ENCODE measurements at regions not wholly inside any gene's neighbourhood (a gene's known extent, or its start where the extent isn't known, plus 50 kb on each side); places are given as distances from the start of the nearest gene placed in this dataset.

GRCh38 chr5:53766673-53767072 lies 206.2 kb downstream of the NDUFS4 start:
- Histone ChIP-seq H3K4me2 (replicated peaks; ENCODE audit: low read depth, low read length, poor library complexity, severe bottlenecking) (no peak overlapping the region), H3K9me3 (ENCODE audit: control extremely low read depth in 1 of 3, control insufficient read depth in 2 of 3, insufficient read depth in 1 of 3, low read length in 2 of 3) (peaks cover 0 to 5% (median 0%) of the 10 kb centered on the region in 3 donors), H3K9ac (ENCODE audit: low read length) (no peak overlapping the region), H2AFZ (ENCODE audit: insufficient read depth, low read depth, low read length, poor library complexity, severe bottlenecking) (no peak overlapping the region), H3K27ac (ENCODE audit: low read length in 2 of 2) (no peak overlapping the region), H3K36me3 (replicated peaks in 1 of 2; ENCODE audit: control extremely low read depth in 1 of 2, control insufficient read depth in 1 of 2, extremely low read depth in 1 of 2, insufficient read depth in 2 of 2, low read length in 1 of 2) (no peaks in the 10 kb centered on the region), H3K79me2 (ENCODE audit: control insufficient read depth, insufficient read depth, low read length) (no peaks in the 10 kb centered on the region), H3K4me1 (ENCODE audit: control insufficient read depth in 2 of 2, insufficient read depth in 2 of 2, low read length in 2 of 2) (no peaks in the 10 kb centered on the region), H4K20me1 (ENCODE audit: control insufficient read depth, insufficient read depth, low read length, poor library complexity, severe bottlenecking) (no peaks in the 10 kb centered on the region), H3K4me3 (ENCODE audit: control extremely low read depth in 1 of 5, extremely low read depth in 1 of 5, insufficient read depth in 1 of 5, low read depth in 2 of 5, low read length in 4 of 5) (no peak overlapping the region), H3K27me3 (replicated peaks in 1 of 4; ENCODE audit: control extremely low read depth in 1 of 4, control insufficient read depth in 3 of 4, insufficient read depth in 4 of 4, low read length in 3 of 4) (peaks cover 0 to 1% (median 0%) of the 10 kb centered on the region in 4 experiments)
- Mint-ChIP-seq H3K27me3 (peaks cover 4% of the 10 kb centered on the region), H3K4me1 (no peaks in the 10 kb centered on the region), H3K9me3 (ENCODE audit: insufficient read depth) (peaks cover 4% of the 10 kb centered on the region), H3K4me3 (no peak overlapping the region), H3K27ac (no peak overlapping the region)
- POLR2A ChIA-PET: no interaction called here
- CTCF ChIA-PET: no interaction called here
- TF ChIP-seq CTCF (IDR thresholded peaks at IDR 0.05) (no peak), EZH2 (IDR thresholded peaks at IDR 0.05; ENCODE audit: borderline replicate concordance, insufficient read depth, low read depth, low read length, poor library complexity, severe bottlenecking) (no peak)
- no peak for DNase-seq
- intact Hi-C loops (cut with micrococcal nuclease): no loop called here
- WGBS (ENCODE audit: insufficient coverage): 72% methylated on average over 2 of the region's 2 CpGs
- ATAC-seq (ENCODE audit: low read depth): no peak

- no peak overlapping the region for H3K4me3 Mint-ChIP-seq
- ChIA-PET CTCF (no interaction called here), POLR2A (no interaction called here)
- DNase-seq (no peak), ATAC-seq (ENCODE audit: low read depth) (no peak)
- H3K36me3 ChIP-seq (replicated peaks in 1 of 2; ENCODE audit: control extremely low read depth in 1 of 2, control insufficient read depth in 1 of 2, extremely low read depth in 1 of 2, insufficient read depth in 2 of 2, low read length in 1 of 2): no peaks in the 10 kb centered on the region
- no peaks in the 10 kb centered on the region for H4K20me1 ChIP-seq (ENCODE audit: control insufficient read depth, insufficient read depth, low read length, poor library complexity, severe bottlenecking)
- H3K27me3 Mint-ChIP-seq: no peaks in the 10 kb centered on the region
- no peak overlapping the region for H3K27ac Mint-ChIP-seq
- H3K9me3 Mint-ChIP-seq (ENCODE audit: insufficient read depth): no peaks in the 10 kb centered on the region
- H3K9ac ChIP-seq (ENCODE audit: low read length): no peak overlapping the region
- H3K79me2 ChIP-seq (ENCODE audit: control insufficient read depth, insufficient read depth, low read length): no peaks in the 10 kb centered on the region
- H2AFZ ChIP-seq (ENCODE audit: insufficient read depth, low read depth, low read length, poor library complexity, severe bottlenecking): no peak overlapping the region
- no peak for TF ChIP-seq CTCF (IDR thresholded peaks at IDR 0.05)
- TF ChIP-seq EZH2 (IDR thresholded peaks at IDR 0.05; ENCODE audit: borderline replicate concordance, insufficient read depth, low read depth, low read length, poor library complexity, severe bottlenecking): no peak
- H3K4me3 ChIP-seq (ENCODE audit: control extremely low read depth in 1 of 5, extremely low read depth in 1 of 5, insufficient read depth in 1 of 5, low read depth in 2 of 5, low read length in 4 of 5): no peak overlapping the region
- H3K9me3 ChIP-seq (ENCODE audit: control extremely low read depth in 1 of 3, control insufficient read depth in 2 of 3, insufficient read depth in 1 of 3, low read length in 2 of 3): no peaks in the 10 kb centered on the region
- H3K27me3 ChIP-seq (replicated peaks in 1 of 4; ENCODE audit: control extremely low read depth in 1 of 4, control insufficient read depth in 3 of 4, insufficient read depth in 4 of 4, low read length in 3 of 4): no peaks in the 10 kb centered on the region
- no peak overlapping the region for H3K27ac ChIP-seq (ENCODE audit: low read length in 2 of 2)
- no peak overlapping the region for H3K4me2 ChIP-seq (replicated peaks; ENCODE audit: low read depth, low read length, poor library complexity, severe bottlenecking)
- H3K4me1 ChIP-seq (ENCODE audit: control insufficient read depth in 2 of 2, insufficient read depth in 2 of 2, low read length in 2 of 2): no peaks in the 10 kb centered on the region
- no peaks in the 10 kb centered on the region for H3K4me1 Mint-ChIP-seq
- WGBS (ENCODE audit: insufficient coverage): 100% methylated on average over 3 of the region's 5 CpGs
- intact Hi-C loops (cut with micrococcal nuclease): no loop called here
Measured at GRCh38 chr5:53777864-53778618, 217.6 kb downstream of the NDUFS4 start.

Data from B cell (primary cell).